Activated T-cell treated with anti-CD3 and anti-CD28 coated beads for 24 hours (primary cell): ENCODE measurements at regions not wholly inside any gene's neighbourhood (a gene's known extent, or its start where the extent isn't known, plus 50 kb on each side); places are given as distances from the start of the nearest gene placed in this dataset.

Experiments
- DNase-seq: peaks from one replicate; pipeline ENCODE4 v3.0.0-alpha.2; 2020; ENCODE audit warnings: low read depth

- no peak for DNase-seq
Measured at GRCh38 chr16:79777679-79778078, 177.1 kb upstream of the MAF start.

DNA sequence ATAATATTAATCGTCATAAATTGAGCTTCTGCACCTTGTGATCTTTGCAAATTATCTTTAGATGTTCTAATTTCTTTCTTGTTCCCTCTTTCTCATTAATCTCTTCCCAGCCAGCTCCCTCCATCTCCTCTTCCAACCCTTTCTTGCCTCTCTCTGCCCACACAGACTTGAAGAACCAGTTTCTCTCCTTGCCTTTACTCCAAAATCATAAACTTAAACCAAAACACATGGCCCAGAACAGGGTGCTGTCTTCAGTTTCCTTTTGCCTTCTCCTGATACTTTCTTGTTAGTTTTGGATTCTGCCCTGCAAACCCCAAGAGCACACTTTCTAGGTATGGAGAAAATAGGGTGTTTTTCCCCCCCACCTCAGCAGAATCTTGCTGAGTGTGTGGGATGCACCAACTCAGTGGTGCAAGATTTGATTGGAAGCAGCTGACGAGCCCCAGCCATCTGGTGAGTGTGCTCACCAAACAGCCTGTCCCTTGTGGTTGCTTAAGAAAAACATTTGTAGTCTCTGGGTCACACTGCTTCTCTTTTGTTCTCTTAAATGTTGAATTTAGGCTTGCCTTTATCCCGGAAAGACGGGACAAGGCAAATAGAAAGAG is 175.8 kb upstream of the MAF start:
- no peak for DNase-seq

DNA sequence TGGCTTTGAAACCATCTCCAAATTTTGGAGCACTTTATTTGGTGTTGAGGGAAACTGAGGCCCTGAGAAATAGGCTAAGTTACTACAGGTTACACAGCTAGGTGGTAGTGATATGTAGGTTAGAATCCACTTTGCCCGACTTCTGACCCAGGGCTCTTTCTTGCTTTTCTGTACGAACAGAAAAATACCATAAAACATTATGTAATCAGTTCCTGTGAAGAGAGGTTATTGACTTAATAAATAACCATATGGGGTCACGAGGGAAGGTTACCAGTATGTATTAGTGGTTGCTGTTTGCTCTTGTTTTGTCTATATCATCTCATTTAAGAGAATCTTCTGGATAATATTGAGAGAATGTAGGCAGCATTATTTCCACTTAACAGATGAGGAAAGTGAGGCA is 172.2 kb upstream of the MAF start:
- no peak for DNase-seq

DNA sequence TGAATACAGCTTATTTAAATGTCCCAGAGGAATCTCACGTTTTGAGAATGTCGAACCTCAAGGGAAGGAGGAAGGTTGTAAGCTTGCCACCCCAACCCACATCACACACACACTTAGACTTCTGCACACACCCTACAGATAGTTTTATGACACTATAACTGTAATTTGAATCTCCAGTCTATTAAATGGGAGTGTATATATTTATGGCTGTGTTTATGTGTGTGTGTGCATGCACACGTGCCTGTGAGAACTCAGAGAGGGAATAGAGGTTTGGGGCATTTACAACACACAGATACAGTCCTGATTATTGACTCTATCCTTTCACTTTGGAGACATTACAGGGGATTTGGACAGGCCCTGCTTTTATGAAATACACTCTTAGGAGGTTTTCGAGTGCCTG is 171.5 kb upstream of the MAF start:
- no peak for DNase-seq

GRCh38 chr16:79770244-79771064 is 169.9 kb upstream of the MAF start:
- peak; percentile 57 for DNase-seq

GRCh38 chr16:79769928-79770243 is 169.3 kb upstream of the MAF start:
- DNase-seq, result no peak

- no peak for DNase-seq
Measured at GRCh38 chr16:79769270-79769927, 168.9 kb upstream of the MAF start.

DNA sequence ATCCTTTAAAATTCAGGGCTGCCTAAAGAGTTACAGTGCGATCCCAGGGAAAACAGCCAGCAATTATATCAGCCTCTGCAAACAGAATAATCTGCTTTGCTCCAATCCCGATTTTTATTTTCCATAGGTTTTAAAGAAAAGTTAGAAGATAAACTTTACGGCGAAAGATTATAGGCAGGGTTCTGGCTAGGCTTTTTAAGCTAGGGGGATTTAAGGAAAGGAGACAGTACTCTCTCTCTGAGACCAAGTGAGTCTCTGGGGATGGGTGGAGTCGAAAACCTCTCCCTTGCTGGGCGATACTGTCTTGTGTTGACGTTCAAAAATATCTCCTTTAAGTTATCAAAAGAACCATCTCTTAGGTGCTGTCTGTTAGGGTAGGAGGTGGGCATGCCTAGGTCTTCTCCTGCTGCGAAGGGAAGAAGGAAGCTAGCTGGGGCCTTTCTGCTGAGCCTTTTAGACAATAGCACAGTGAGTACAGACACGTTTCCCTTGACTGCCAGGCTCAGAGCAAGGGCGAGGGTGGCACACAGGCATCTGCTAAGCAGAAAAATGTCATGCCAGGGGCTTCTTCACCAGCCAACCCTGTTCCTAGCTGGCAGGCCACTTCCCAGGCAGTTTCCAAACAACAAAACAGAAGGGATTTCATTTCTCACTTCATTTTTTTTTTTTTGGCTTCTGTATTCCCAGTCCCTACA is 167.9 kb upstream of the MAF start:
- no peak for DNase-seq

- no peak for DNase-seq
Measured at GRCh38 chr16:79767421-79768275, 167.1 kb upstream of the MAF start.

DNA sequence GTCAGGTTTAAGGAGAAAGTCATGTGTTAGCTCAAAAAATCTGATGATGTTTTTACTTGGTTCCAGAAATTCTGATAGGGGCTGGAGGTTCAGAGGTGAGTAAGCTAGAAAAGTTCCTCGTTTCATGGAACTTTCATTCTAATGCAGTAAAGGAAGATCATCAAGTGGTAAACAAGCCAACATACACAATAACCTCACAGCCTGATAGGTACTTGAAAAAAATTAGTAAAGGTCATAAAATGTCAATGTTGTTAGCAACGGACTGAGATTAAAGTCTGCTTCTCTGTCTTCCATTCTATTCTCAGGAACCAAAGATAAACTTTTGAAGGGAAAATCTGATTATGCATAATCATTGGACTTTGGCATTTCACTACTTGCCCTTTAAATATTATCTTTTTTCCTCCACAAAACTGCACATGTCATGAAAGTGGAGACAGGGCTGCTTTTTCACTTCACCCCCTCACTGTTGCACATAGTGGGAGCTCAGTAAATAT is 165.4 kb upstream of the MAF start:
- no peak for DNase-seq

DNA sequence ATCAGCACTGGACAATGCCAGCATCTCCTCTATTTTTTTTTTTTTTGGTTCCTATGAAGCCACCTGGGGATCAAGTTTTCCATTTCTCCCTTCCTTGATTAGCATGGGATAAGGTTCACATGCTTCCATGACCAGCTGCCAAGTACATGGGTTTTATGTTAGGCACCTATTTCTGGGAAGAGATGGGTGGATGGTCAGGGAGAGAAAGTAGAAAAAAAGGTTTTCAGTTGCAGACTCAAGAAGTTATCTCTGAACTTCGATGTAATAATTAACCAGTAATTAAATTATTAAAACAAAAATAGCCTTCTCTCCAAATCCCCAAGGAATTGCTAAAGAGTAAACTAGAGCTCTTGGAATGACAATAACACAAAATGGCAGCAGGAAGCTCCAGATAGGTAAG is 164.9 kb upstream of the MAF start:
- DNase-seq, result no peak

DNA sequence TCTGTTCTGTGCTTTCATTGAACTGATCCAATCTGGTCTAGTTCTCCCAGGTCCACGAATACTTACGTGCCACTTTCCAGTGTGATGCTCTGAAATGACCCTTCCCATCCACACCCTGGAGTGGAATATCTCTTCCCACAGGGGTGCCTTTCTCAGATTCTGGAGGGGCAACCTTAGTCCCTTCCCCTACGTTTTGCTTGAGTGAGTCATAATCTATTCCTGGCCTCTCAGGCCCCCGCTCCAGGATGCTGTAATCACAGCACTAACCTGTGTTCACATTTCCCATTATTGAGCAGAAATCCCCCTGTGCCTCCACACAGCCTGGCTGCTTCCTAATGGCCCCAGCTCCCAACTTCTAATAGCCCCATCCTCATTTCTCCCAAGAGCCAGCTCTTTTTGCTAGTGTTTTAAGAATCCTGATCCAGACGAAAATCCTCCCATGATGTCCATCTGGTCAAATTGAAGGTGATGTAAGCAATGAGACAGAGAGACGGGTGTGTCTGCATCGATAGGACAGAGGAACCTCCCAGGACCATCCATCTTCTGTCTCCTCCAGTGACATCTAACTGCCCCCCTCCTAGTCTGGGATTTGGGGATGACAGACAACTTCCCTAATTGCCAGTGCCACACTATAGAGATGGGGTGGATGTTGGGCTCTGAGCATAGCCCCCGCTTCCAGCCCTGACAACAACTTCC is 164.0 kb upstream of the MAF start:
- DNase-seq, result no peak

DNA sequence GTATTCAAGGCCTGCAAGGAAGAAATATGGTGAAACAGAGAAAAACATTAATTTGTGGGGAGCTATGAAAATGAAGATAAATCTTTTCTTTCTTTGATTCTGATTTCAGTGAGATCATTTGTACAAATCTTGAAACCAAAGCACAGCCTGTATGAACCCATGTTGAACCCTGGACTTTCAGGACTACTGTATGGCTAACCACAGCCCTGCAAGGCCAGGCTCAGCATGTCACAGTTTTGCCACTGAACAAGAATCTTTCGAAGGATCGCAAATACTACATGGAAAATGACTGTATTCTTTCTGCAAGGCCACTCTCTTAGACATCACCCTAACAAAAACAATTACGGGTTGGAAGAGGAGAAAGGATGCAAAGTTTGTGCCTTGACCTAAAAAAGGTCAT is 161.7 kb upstream of the MAF start:
- DNase-seq, result no peak

- DNase-seq, result no peak
Measured at GRCh38 chr16:79758615-79759346, 158.2 kb upstream of the MAF start.

- no peak for DNase-seq
Measured at GRCh38 chr16:79757968-79758367, 157.4 kb upstream of the MAF start.

DNA sequence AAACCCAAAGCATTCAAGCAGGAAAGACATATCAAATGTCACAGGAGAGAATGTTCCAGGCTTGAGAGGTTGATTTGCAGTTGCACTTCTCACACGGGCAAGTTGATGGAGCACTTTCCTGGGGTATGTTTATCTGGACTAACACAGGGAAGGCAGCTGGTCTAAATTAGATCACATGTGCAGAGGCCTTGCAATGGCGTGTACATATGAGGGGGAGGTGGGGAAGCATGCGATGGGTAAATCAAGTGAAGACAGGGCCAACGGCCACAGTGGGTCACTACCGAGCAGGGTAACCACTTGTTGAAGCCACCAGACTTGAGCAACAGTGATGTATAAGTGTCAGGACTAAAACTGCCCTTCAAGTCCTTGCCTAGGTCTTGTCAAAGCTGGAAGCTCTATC is 156.6 kb upstream of the MAF start:
- no peak for DNase-seq

DNA sequence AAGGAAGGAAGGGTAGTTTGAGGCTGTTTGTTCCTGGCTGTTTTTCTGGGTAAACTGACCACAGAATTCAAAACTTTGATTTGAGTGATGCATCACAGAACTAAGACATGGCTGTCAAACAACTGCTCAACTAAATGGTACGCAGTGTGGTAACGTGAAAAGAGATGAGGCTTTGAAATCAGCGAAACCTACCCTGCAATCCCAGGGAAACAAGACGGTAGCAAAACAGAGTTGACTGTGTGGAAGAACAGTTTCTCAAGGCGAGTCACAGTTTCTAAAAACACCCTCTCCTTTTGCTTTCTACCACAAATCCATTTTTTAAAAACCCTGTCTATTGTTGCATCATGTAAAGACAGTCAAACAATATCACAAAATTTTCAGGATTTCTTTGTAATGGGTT is 156.0 kb upstream of the MAF start:
- no peak for DNase-seq

DNA sequence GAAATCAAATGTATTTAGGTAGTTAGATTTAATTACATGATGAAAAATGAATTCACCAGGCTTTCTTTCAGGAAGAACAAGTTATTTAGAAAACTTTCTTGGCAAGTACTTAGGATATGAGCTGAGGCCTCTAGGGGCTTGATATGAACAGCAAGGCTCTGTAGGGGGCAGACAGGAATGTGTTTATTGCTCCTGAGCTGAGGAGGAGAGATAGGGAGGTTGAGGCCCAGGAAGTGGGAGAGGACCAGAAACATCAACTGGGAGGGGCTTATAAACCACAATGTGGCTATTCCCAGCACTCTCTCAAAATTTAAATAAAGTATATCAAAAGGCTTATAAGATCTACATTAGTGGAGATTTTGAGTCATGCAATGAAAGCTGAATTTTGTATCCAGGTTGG is 154.0 kb upstream of the MAF start:
- DNase-seq, result no peak

DNA sequence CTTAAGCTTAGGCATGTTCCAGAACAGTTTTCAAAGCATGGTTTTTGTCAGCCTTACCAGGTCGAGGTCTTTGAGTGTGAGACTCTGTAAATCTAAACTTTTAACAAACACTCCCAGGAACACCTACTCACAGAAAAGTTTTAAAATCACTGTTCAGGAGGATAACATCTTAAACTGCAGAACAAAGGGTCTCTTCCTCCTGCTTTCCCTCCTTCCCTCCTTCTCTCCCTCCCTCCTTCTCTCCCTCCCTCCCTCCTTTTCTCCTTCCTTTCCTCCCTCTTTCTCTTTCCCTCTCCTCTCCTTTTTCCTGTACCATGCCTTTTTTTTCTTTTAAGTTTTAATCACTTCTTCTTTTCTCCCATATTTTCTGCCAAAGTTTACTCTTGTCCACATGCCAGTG is 153.5 kb upstream of the MAF start:
- no peak for DNase-seq

GRCh38 chr16:79753286-79753685 is 152.7 kb upstream of the MAF start:
- no peak for DNase-seq

DNA sequence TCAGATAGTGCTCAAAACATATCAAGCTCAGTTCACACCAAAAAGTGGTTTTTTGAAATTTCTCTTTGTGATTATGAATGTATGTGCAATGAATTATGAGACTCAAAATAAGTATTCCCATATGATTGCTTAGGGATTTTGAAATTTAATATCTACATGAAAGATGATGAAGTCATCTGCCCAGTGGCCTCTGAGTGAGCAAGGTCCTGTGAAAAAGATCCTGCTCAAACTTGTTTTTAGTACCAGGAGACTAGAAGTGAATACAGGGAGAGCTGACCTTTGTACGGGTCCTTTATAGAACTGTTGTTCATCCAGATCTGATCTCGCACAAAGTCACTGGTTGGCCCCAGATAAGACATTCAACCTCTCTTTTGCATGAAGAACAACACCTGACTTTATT is 151.9 kb upstream of the MAF start:
- DNase-seq, result no peak
